HuH-7 (cell line): ENCODE measurements at regions not wholly inside any gene's neighbourhood (a gene's known extent, or its start where the extent isn't known, plus 50 kb on each side); places are given as distances from the start of the nearest gene placed in this dataset.
"Not testable (repeated sequence)": the region's sequence is repeated elsewhere in the genome, so short reads cannot be mapped to it uniquely, and the experiment has no call there.

ENCODE experiments used
- DNase-seq: peaks from one replicate; pipeline ENCODE4 v3.0.0; 2011; ENCODE audit warnings: low spot score

GRCh38 chr6:25124216-25124715 lies 154.9 kb upstream of the CARMIL1 start:
- no peak for DNase-seq

- no peak for DNase-seq
Measured at GRCh38 chr6:25125736-25126135, 153.4 kb upstream of the CARMIL1 start.

- DNase-seq, result no peak
Measured at GRCh38 chr6:25127076-25127837, 151.9 kb upstream of the CARMIL1 start.

- no peak for DNase-seq
Measured at GRCh38 chr6:25130518-25130917, 148.7 kb upstream of the CARMIL1 start.

- no peak for DNase-seq
Measured at GRCh38 chr6:25132934-25133333, 146.2 kb upstream of the CARMIL1 start.

GRCh38 chr6:25133568-25133967 lies 145.6 kb upstream of the CARMIL1 start:
- DNase-seq, result no peak

- no peak for DNase-seq
Measured at GRCh38 chr6:25136854-25137253, 142.3 kb upstream of the CARMIL1 start.

- no peak for DNase-seq
Measured at GRCh38 chr6:25137480-25137879, 141.7 kb upstream of the CARMIL1 start.

GRCh38 chr6:25137916-25138232 lies 141.3 kb upstream of the CARMIL1 start:
- no peak for DNase-seq

GRCh38 chr6:25138233-25138933 lies 140.8 kb upstream of the CARMIL1 start:
- DNase-seq, result no peak

- no peak for DNase-seq
Measured at GRCh38 chr6:25138934-25139415, 140.2 kb upstream of the CARMIL1 start.

- not testable (repeated sequence) for DNase-seq
Measured at GRCh38 chr6:25139608-25140007, 139.6 kb upstream of the CARMIL1 start.

GRCh38 chr6:25142506-25142905 lies 136.7 kb upstream of the CARMIL1 start:
- no peak for DNase-seq

- no peak for DNase-seq
Measured at GRCh38 chr6:25144919-25145318, 134.3 kb upstream of the CARMIL1 start.

- no peak for DNase-seq
Measured at GRCh38 chr6:25147223-25147622, 132.0 kb upstream of the CARMIL1 start.

GRCh38 chr6:25150031-25150430 lies 129.1 kb upstream of the CARMIL1 start:
- no peak for DNase-seq

- DNase-seq, result no peak
Measured at GRCh38 chr6:25150863-25151262, 128.3 kb upstream of the CARMIL1 start.

GRCh38 chr6:25153079-25153478 lies 126.1 kb upstream of the CARMIL1 start:
- DNase-seq, result no peak

GRCh38 chr6:25154034-25154596 lies 125.1 kb upstream of the CARMIL1 start:
- DNase-seq, result no peak

GRCh38 chr6:25155211-25155610 lies 124.0 kb upstream of the CARMIL1 start:
- DNase-seq, result no peak

GRCh38 chr6:25156123-25156522 lies 123.1 kb upstream of the CARMIL1 start:
- no peak for DNase-seq

- no peak for DNase-seq
Measured at GRCh38 chr6:25157183-25157582, 122.0 kb upstream of the CARMIL1 start.

GRCh38 chr6:25157842-25158241 lies 121.3 kb upstream of the CARMIL1 start:
- no peak for DNase-seq
